M059J (cell line): ENCODE measurements at regions not wholly inside any gene's neighbourhood (a gene's known extent, or its start where the extent isn't known, plus 50 kb on each side); places are given as distances from the start of the nearest gene placed in this dataset.
"Not testable (repeated sequence)": the region's sequence is repeated elsewhere in the genome, so short reads cannot be mapped to it uniquely, and the experiment has no call there.

ENCODE experiments used
- DNase-seq: peaks from one replicate; pipeline ENCODE4 v3.0.0-alpha.2; 2012; ENCODE audit warnings: low read depth

GRCh38 chr3:28139967-28140634 is 101.3 kb upstream of the CMC1 start:
- no peak for DNase-seq

- no peak for DNase-seq
These were observed 100.8 kb upstream of the CMC1 start for GRCh38 chr3:28140664-28141063.

GRCh38 chr3:28149960-28150359 is 91.5 kb upstream of the CMC1 start:
- DNase-seq, result no peak

GRCh38 chr3:28150465-28151206 is 90.8 kb upstream of the CMC1 start:
- DNase-seq, result no peak

GRCh38 chr3:28151207-28151550 is 90.2 kb upstream of the CMC1 start:
- DNase-seq, result no peak

- no peak for DNase-seq
These were observed 89.7 kb upstream of the CMC1 start for GRCh38 chr3:28151608-28152228.

- no peak for DNase-seq
These were observed 85.8 kb upstream of the CMC1 start for GRCh38 chr3:28155631-28156030.

GRCh38 chr3:28156599-28156998 is 84.8 kb upstream of the CMC1 start:
- not testable (repeated sequence) for DNase-seq

GRCh38 chr3:28171962-28172361 is 69.5 kb upstream of the CMC1 start:
- no peak for DNase-seq

- DNase-seq, result no peak
These were observed 68.7 kb upstream of the CMC1 start for GRCh38 chr3:28172748-28173147.

- DNase-seq, result no peak
These were observed 67.6 kb upstream of the CMC1 start for GRCh38 chr3:28173836-28174235.

- DNase-seq, result no peak
These were observed 54.7 kb upstream of the CMC1 start for GRCh38 chr3:28186748-28187147.

- no peak for DNase-seq
These were observed 52.7 kb upstream of the CMC1 start for GRCh38 chr3:28188686-28189085.

- DNase-seq, result no peak
These were observed 50.1 kb upstream of the CMC1 start for GRCh38 chr3:28191363-28191762.
